NCI-H526 treated with DMSO at 0.1 percent for 48 hours (cell line): ENCODE measurements at regions not wholly inside any gene's neighbourhood (a gene's known extent, or its start where the extent isn't known, plus 50 kb on each side); places are given as distances from the start of the nearest gene placed in this dataset.
A peak's percentile ranks its signal among the peaks of the same experiment; 100 is the strongest.
"Not testable (repeated sequence)": the region's sequence is repeated elsewhere in the genome, so short reads cannot be mapped to it uniquely, and the experiment has no call there.

Experiments
- DNase-seq: peaks from one replicate; lab custom pipeline; 2025; lab: John Stamatoyannopoulos, UW

GRCh38 chr2:183630964-183631363, 506.7 kb downstream of the NUP35 start:
- DNase-seq, result no peak

GRCh38 chr2:183656121-183656520, 531.9 kb downstream of the NUP35 start:
- no peak for DNase-seq

GRCh38 chr2:183665425-183665824, 541.2 kb downstream of the NUP35 start:
- no peak for DNase-seq

GRCh38 chr2:183666031-183666430, 541.8 kb downstream of the NUP35 start:
- no peak for DNase-seq

- DNase-seq, result no peak
These were observed 547.0 kb downstream of the NUP35 start for GRCh38 chr2:183671233-183671632.

GRCh38 chr2:183678908-183679307, 554.7 kb downstream of the NUP35 start:
- DNase-seq, result no peak

GRCh38 chr2:183680573-183680972, 556.3 kb downstream of the NUP35 start:
- DNase-seq, result no peak

GRCh38 chr2:183684686-183685085, 560.4 kb downstream of the NUP35 start:
- DNase-seq, result no peak

GRCh38 chr2:183696028-183696427, 571.8 kb downstream of the NUP35 start:
- no peak for DNase-seq

- no peak for DNase-seq
These were observed 585.6 kb downstream of the NUP35 start for GRCh38 chr2:183709829-183710228.

- no peak for DNase-seq
These were observed 594.0 kb downstream of the NUP35 start for GRCh38 chr2:183718246-183718645.

- DNase-seq, result no peak
These were observed 599.0 kb downstream of the NUP35 start for GRCh38 chr2:183723278-183723677.

GRCh38 chr2:183729380-183729779, 605.1 kb downstream of the NUP35 start:
- DNase-seq, result no peak

GRCh38 chr2:183740241-183740640, 616.0 kb downstream of the NUP35 start:
- DNase-seq, result no peak

- no peak for DNase-seq
These were observed 628.3 kb downstream of the NUP35 start for GRCh38 chr2:183752571-183752970.

- no peak for DNase-seq
These were observed 634.8 kb downstream of the NUP35 start for GRCh38 chr2:183759033-183759432.

- DNase-seq, result no peak
These were observed 649.5 kb downstream of the NUP35 start for GRCh38 chr2:183773775-183774174.

GRCh38 chr2:183780072-183780471, 655.8 kb downstream of the NUP35 start:
- DNase-seq, result no peak

- no peak for DNase-seq
These were observed 658.2 kb downstream of the NUP35 start for GRCh38 chr2:183782436-183782835.

GRCh38 chr2:183788796-183789195, 664.6 kb downstream of the NUP35 start:
- DNase-seq, result not testable (repeated sequence)

- DNase-seq, result not testable (repeated sequence)
These were observed 668.1 kb downstream of the NUP35 start for GRCh38 chr2:183792165-183792924.

- DNase-seq, result peak; percentile 97
These were observed 674.3 kb downstream of the NUP35 start for GRCh38 chr2:183798535-183798934.

- DNase-seq, result peak; percentile 69
These were observed 675.5 kb downstream of the NUP35 start for GRCh38 chr2:183799761-183800160.

GRCh38 chr2:183803596-183803995, 679.4 kb downstream of the NUP35 start:
- no peak for DNase-seq
